Glutamatergic neuron (in vitro differentiated cells): ENCODE measurements at regions not wholly inside any gene's neighbourhood (a gene's known extent, or its start where the extent isn't known, plus 50 kb on each side); places are given as distances from the start of the nearest gene placed in this dataset.

Experiments
- DNase-seq: peaks from one replicate; pipeline ENCODE4 v3.0.0; 2022
- H3K27ac Mint-ChIP-seq: one replicate; pipeline ENCODE4 v1.8.0; 2020; ENCODE audit warnings: mild to moderate bottlenecking, mixed read lengths, inconsistent platforms; ENCODE audit not compliant: unreplicated experiment
- H3K27me3 Mint-ChIP-seq: one replicate; pipeline ENCODE4 v1.8.0; 2020; ENCODE audit warnings: mild to moderate bottlenecking, moderate library complexity, mixed read lengths, inconsistent platforms; ENCODE audit not compliant: unreplicated experiment
- H3K36me3 Mint-ChIP-seq: one replicate; pipeline ENCODE4 v1.8.0; 2020; ENCODE audit warnings: mild to moderate bottlenecking, mixed read lengths, inconsistent platforms; ENCODE audit not compliant: unreplicated experiment
- H3K4me1 Mint-ChIP-seq: one replicate; pipeline ENCODE4 v1.8.0; 2020; ENCODE audit warnings: mild to moderate bottlenecking, low read depth, mixed read lengths, inconsistent platforms; ENCODE audit not compliant: unreplicated experiment
- H3K4me3 Mint-ChIP-seq: one replicate; pipeline ENCODE4 v1.8.0; 2020; ENCODE audit warnings: mild to moderate bottlenecking, mixed read lengths, inconsistent platforms; ENCODE audit not compliant: unreplicated experiment
- H3K9me3 Mint-ChIP-seq: one replicate; pipeline ENCODE4 v1.8.0; 2020; ENCODE audit warnings: mild to moderate bottlenecking, moderate library complexity, mixed read lengths, inconsistent platforms; ENCODE audit not compliant: unreplicated experiment
- TF ChIP-seq, protein P1 (sequence below): fragments of 200-600 bp; sonication (generic); IDR thresholded peaks from one replicate; pipeline ENCODE4 v1.5.0; 2021; ENCODE audit not compliant: partially characterized antibody, unreplicated experiment

- Mint-ChIP-seq H3K27me3 (peaks cover 9% of the 10 kb centered on the region), H3K9me3 (peaks cover 4% of the 10 kb centered on the region), H3K36me3 (peaks cover 4% of the 10 kb centered on the region), H3K4me3 (no peak overlapping the region), H3K4me1 (peaks cover 9% of the 10 kb centered on the region), H3K27ac (no peak overlapping the region)
- TF ChIP-seq, protein P1, sequence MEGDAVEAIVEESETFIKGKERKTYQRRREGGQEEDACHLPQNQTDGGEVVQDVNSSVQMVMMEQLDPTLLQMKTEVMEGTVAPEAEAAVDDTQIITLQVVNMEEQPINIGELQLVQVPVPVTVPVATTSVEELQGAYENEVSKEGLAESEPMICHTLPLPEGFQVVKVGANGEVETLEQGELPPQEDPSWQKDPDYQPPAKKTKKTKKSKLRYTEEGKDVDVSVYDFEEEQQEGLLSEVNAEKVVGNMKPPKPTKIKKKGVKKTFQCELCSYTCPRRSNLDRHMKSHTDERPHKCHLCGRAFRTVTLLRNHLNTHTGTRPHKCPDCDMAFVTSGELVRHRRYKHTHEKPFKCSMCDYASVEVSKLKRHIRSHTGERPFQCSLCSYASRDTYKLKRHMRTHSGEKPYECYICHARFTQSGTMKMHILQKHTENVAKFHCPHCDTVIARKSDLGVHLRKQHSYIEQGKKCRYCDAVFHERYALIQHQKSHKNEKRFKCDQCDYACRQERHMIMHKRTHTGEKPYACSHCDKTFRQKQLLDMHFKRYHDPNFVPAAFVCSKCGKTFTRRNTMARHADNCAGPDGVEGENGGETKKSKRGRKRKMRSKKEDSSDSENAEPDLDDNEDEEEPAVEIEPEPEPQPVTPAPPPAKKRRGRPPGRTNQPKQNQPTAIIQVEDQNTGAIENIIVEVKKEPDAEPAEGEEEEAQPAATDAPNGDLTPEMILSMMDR = no peak
- DNase-seq = no peak
These were observed 163.3 kb downstream of the VEGFA start for GRCh38 chr6:43933148-43933885.

- Mint-ChIP-seq H3K27me3 (peaks cover 6% of the 10 kb centered on the region), H3K36me3 (no peaks in the 10 kb centered on the region), H3K9me3 (peaks cover 4% of the 10 kb centered on the region), H3K4me3 (no peak overlapping the region), H3K4me1 (peaks cover 9% of the 10 kb centered on the region), H3K27ac (no peak overlapping the region)
- no peak for DNase-seq
- TF ChIP-seq, protein P1 = no peak
These were observed 162.5 kb downstream of the VEGFA start for GRCh38 chr6:43932259-43933147.

DNA sequence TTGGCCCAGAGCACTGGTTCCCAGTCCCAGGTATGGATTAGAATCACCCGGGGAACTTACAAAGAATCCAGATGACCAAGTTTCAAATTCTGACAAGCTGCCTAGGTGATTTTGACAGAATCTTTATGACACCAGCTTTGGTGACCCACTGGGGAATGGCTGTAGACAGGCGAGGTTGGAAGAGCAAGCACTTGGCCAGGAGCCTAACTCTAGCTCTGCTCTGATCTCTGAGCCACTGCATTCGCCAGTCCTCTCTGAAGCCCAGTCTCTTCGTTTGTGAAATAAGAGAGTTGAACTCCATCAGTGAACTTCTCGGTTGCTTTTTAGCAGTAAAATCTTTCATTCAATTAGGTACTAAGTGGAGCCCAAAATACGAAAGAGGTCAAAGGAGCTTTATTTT lies 161.2 kb downstream of the VEGFA start:
- Mint-ChIP-seq H3K4me3 (no peak overlapping the region), H3K9me3 (peaks cover 7% of the 10 kb centered on the region), H3K4me1 (peaks cover 14% of the 10 kb centered on the region), H3K36me3 (no peaks in the 10 kb centered on the region), H3K27ac (no peak overlapping the region), H3K27me3 (peaks cover 6% of the 10 kb centered on the region)
- TF ChIP-seq, protein P1 = no peak
- DNase-seq = no peak

DNA sequence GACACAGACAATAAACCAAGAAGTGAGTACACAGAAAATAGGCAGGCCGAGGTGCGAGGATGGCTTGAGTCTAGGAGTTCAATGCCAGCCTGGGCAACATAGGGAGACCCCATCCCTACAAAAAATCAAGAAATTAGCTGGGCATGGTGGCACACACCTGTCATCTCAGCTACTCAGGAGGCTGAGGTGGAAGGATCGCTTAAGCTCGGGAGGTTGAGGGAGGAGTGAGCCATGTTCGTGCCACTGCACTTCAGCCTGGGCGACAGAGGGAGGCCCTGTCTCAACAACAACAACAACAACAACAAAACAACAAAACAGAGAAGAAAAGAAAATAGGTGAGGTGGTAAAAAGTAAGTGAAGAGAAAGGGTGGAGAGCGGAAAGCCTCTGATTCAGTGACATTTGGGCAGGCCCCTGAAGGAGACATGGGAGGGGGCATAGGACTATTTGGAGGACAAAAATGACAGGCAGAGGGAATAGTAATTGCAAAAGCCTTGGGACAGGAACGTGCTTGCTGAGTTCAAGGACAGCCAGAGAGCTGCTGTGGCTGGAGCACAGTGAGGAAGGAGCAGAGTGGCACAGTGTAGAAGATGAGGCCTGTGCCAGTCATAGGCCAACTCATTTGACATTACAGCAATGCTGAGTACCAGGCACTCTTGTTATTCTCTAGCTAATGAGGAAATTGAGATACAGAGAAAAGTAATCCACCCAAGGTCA lies 160.6 kb downstream of the VEGFA start:
- no peak overlapping the region for H3K27ac Mint-ChIP-seq
- H3K4me1 Mint-ChIP-seq = peaks cover 11% of the 10 kb centered on the region

More for the DNA sequence above, 160.6 kb downstream of the VEGFA start:
- H3K27me3 Mint-ChIP-seq = peaks cover 7% of the 10 kb centered on the region
- H3K9me3 Mint-ChIP-seq = peaks cover 7% of the 10 kb centered on the region
- TF ChIP-seq, protein P1 = no peak
- no peaks in the 10 kb centered on the region for H3K36me3 Mint-ChIP-seq
- no peak for DNase-seq
- no peak overlapping the region for H3K4me3 Mint-ChIP-seq
